HG03196 (cell line): ENCODE measurements at regions not wholly inside any gene's neighbourhood (a gene's known extent, or its start where the extent isn't known, plus 50 kb on each side); places are given as distances from the start of the nearest gene placed in this dataset.
"Not testable (repeated sequence)": the region's sequence is repeated elsewhere in the genome, so short reads cannot be mapped to it uniquely, and the experiment has no call there.

Experiments
- ATAC-seq: cut with Tn5 transposase; IDR thresholded peaks from one replicate; pipeline ENCODE4 v1.9.1; 2021; ENCODE audit not compliant: unreplicated experiment

GRCh38 chr17:77837917-77838316 lies 120.6 kb upstream of the TNRC6C start:
- no peak for ATAC-seq

- no peak for ATAC-seq
Measured at GRCh38 chr17:77838748-77839697, 119.5 kb upstream of the TNRC6C start.

- no peak for ATAC-seq
Measured at GRCh38 chr17:77839698-77840512, 118.6 kb upstream of the TNRC6C start.

DNA sequence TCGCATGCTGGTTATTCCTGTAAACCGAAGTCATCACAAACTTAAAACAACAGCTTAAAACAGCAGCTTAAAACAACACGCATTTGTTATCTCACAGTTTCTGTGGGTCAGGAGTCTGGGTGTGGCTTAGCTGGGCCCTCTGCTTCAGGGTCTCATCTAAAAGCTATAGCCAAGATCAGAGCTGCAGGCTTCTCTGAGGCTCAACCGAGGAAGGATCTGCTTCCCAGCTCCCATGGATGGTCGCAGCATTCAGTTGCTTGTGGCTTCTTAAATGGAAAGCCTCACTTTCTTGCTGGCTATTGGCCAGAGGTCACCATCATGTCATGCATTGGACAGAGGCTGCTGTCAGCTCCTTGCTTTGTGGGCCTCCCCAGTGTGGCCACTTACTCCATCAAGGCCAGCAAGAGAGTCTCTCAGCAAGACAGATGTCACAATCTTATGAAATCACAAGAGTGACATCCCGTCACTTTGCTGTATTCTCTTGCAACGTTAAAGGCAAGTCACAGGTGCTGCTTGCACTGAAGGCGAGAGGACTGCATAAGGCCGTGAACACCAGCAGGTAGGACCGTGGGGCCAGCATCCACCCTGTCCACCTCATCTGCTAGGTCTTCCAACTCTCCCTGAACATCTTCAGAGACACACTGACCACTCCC lies 117.9 kb upstream of the TNRC6C start:
- no peak for ATAC-seq

DNA sequence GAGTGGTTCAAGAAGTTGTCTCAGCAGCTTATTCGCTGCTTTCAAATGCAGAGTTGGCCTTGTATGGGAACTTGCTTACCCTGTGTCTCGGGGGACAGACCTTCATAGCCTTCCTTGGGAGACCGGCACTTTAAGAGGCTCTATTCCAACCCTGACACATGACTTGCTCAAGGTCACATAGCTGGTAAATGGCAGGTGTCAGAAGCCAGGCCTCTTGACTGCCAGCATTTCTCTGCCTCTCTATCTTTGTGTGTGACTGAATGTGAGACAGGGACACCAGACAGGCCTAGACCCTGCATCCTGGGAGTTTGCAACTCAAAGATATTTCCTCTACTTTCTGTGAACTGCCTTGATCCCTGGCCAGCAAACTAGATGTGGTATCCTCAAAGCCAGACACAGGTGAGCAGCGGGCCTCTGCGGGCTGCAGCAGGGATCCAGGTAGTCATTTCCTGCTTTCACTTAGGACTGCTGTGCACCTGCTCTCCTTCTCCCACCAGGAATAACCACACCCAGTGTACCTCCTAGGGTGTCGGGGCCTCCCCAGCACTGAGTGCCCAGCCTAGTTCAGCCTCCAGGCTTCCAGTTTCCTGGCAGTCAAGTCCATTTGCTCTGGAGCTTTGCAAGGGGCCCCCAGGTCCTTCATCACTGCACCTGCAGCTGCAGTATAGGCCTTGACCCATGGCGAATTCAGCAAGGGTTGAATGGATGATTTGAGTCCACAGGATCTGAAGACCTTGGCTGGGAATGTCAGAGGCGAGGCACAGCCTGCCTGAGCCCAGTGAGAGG lies 116.6 kb upstream of the TNRC6C start:
- no peak for ATAC-seq

DNA sequence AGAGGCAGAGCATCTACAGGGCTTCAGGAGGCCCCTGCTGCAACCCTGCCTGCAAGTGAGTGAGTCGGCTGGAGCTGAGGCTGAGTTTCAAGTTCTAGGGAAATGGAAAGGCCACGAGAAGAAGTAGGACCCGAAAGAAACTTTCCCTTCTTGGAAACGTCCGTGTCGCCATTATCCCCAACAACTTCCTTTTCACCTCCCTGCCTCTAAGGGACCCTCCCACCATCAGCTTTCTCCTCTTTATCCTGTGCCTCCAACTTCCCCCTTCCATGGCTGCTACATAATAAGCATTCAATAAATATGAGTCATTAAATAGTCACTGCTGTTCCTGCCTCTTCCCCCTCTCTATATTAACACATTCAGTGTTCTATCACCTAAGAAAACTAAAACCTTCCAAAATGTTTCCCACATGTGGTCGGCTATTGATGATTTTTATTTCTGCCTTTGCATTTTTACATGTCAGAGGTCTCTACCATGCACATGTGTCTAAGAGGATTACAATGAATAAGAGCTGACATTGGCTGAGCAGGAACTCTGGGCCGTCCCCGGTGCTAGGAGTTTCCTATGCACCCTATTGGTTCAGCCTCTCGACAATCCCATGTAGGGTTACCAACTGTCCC lies 115.9 kb upstream of the TNRC6C start:
- no peak for ATAC-seq

- ATAC-seq: not testable (repeated sequence)
Measured at GRCh38 chr17:77843255-77843895, 115.1 kb upstream of the TNRC6C start.

- ATAC-seq: no peak
Measured at GRCh38 chr17:77843896-77844295, 114.6 kb upstream of the TNRC6C start.

GRCh38 chr17:77844681-77845080 lies 113.8 kb upstream of the TNRC6C start:
- no peak for ATAC-seq

DNA sequence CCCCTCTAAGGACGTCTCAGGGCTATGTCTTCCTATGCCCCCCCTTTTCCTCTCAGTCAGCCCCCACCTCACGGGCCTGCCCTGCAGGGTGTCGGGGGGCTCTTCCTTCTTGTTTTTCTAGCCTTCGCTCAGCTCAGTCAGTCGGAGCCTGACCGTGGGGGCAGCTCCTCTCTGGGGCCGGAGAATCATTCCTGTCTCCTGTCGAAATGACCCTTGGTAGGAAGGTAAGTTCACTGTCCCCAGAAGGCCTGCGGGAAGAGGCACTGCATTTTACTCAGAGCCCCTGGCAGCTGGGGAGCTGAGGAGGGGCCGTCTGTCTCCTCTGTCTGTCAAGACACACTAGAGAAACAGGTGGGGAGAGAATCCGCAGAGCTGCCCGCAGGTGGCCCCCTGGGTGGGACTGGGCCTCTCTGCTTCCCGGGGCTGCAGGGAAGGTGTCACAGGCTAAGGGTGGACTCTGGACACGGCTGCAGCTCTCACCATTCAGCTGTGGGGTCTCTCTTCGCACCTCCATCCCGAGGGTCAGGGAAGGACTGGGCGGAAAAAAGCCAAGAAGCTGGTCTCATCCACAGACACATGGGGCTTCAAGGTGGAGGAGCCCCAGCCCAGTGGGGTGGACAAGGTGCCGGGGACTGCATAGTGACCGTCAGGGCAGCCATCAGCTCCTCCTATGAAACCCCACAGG lies 112.8 kb upstream of the TNRC6C start:
- ATAC-seq: no peak

DNA sequence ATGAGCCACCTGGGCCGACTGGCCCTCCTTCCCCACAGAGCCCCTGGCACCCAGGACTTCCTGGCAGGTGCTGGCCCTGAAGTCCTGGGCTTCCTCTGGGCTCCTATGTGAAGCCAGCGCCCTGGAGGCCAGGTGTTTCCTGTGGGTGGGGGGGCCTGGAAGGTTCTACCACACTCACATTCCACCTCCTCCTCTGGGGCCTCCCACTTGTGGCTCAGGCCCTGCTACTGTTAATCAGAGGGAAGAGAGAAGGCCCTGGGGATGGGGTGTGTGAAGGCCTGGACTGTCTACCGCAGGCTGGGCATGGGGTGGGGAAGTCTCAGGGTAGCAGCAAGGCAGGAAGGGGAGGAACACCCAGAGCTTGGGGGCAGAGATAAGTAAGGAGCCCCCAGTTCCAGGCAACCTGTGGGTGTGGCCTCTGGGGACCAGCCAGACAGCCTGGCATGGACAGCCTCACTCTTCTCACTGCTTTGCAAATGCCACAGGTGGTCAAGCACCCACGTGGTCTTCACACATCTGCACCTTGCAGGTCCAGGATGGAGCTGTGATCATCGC lies 111.9 kb upstream of the TNRC6C start:
- no peak for ATAC-seq

DNA sequence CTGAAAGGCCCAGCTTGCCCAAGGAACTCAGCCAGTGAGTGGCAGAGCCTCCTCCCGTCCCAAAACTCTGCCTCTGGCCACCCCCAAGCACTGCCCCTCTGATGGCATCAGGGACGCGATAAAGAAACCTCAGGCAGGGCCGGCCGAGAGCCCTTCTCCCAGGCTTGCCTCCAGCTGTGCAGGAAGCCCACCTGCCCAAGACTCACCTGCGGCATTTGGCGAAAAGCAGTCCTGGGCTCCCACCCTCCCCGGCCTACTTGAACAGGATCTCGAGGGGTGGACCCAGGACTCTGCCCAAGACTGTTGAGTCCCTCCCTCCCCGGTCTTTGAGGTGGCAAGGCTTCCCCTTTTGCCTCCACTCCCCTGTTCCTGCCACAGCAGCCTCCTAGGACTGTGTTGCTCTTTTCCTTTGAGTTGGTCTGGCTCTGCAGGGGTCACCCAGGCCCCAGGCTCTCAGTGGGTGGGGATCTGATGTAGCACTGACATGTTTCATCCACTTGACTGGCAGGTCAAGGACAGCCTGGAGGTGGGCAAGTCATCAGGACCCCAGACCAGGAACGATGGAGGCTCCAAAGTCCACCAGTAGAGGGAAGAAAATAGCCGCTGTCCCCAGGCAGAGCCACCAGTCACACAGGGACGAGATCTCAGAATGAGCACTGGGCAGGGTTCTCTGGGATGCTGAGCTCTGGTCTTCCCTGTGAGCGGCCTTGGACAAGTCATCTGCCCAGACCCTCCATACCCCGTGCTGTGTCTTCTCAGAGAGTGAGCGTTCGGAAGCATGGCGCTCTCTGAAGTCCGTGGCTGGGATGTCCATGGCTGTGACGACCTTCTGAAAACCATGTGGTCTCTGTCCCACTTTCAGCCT lies 111.0 kb upstream of the TNRC6C start:
- ATAC-seq: no peak

DNA sequence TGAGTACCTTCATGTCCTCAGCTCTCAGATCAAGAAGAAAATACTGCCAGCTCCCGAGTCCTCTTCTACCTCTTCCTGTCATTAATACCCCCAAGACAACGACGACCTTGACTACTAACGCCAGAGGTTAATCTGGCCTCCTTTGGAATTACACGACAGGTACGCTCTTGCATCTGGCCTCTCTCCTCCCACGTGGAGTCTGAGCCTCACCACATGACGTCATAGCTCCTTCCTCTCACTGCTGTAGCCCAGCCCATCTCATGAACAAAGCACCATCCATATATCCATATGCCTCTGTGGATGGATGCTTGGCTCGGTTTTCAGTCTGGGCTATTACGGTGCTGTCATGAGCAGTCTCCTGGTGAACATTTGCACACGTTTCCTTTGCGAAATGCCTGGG lies 110.2 kb upstream of the TNRC6C start:
- ATAC-seq: no peak

- no peak for ATAC-seq
Measured at GRCh38 chr17:77849239-77849638, 109.3 kb upstream of the TNRC6C start.

DNA sequence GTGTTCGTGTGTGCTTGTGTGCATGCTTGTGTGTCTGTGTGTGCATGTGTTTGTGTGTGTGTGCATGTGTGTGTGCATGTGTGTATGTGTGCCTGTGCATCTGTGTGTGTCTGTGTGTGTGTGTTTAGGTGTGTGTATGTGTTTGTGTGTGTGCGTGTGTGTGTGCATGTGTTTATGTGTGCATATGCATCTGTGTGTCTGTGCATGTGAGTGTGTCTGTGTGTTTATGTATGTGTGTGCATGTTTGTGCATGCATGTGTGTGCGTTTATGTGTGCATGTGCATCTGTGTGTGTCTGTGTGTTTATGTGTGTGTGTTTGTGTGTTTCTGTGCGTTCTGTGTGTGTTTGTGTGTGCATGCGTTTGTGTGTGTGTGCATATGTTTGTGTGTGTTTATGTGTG lies 106.6 kb upstream of the TNRC6C start:
- no peak for ATAC-seq

- no peak for ATAC-seq
Measured at GRCh38 chr17:77852731-77853130, 105.8 kb upstream of the TNRC6C start.

DNA sequence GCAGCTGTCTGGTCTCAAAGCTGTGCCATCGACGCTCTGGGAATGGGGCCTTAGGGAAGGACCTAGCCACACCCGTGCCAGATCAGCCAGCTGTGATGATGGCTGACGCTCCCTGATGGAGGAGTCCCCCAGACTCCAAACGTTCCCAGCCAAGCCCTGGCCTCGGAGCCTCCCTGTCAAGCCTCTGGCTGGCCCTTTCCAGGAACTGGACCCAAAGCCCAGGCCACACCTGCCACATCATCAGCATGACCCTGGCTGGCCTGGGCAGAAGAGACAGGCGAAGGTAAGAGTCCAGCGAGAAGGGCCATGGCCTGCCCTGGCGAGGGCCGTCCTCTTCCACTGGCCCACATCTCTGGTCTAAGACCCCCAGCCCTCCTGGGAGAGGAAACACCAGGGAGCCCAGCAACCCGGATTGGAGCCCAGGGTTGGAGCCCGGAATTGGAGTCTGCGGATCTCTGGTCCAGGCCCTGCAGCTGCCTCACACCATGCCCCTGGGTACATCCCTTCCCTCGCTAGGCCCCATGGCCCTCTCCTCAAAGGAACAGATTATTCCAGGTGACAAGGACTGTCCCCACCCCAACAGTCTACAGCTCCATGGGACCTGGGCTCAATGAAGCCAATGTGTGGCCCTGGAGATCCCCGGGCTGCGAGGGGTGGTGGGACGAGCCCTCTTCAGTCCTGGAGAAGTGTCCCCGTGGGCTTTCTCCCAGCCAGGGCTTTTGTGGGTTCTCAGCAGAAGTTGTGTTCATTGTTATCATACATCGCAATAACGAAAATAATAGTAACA lies 105.1 kb upstream of the TNRC6C start:
- ATAC-seq: no peak
